Kidney capillary endothelial cell (primary cell): ENCODE measurements at regions not wholly inside any gene's neighbourhood (a gene's known extent, or its start where the extent isn't known, plus 50 kb on each side); places are given as distances from the start of the nearest gene placed in this dataset.
"Not testable (repeated sequence)": the region's sequence is repeated elsewhere in the genome, so short reads cannot be mapped to it uniquely, and the experiment has no call there.

ENCODE experiments used
- DNase-seq: peaks from one replicate; pipeline ENCODE4 v3.0.0-alpha.2; 2018; ENCODE audit warnings: low spot score

- DNase-seq: no peak
Measured at GRCh38 chr4:23533859-23534258, 356.0 kb downstream of the PPARGC1A start.

- no peak for DNase-seq
Measured at GRCh38 chr4:23516716-23517115, 373.1 kb downstream of the PPARGC1A start.

GRCh38 chr4:23504083-23504482 is 385.8 kb downstream of the PPARGC1A start:
- DNase-seq: no peak

GRCh38 chr4:23500894-23501449 is 388.9 kb downstream of the PPARGC1A start:
- DNase-seq: no peak

- no peak for DNase-seq
Measured at GRCh38 chr4:23485801-23486200, 404.0 kb downstream of the PPARGC1A start.

GRCh38 chr4:23484689-23485088 is 405.2 kb downstream of the PPARGC1A start:
- DNase-seq: no peak

GRCh38 chr4:23483320-23483960 is 406.4 kb downstream of the PPARGC1A start:
- DNase-seq: no peak

GRCh38 chr4:23481566-23481965 is 408.3 kb downstream of the PPARGC1A start:
- no peak for DNase-seq

GRCh38 chr4:23477905-23478304 is 411.9 kb downstream of the PPARGC1A start:
- DNase-seq: no peak

- no peak for DNase-seq
Measured at GRCh38 chr4:23476515-23477090, 413.2 kb downstream of the PPARGC1A start.

GRCh38 chr4:23463071-23463470 is 426.8 kb downstream of the PPARGC1A start:
- no peak for DNase-seq

GRCh38 chr4:23458054-23458453 is 431.8 kb downstream of the PPARGC1A start:
- no peak for DNase-seq

GRCh38 chr4:23456864-23457263 is 433.0 kb downstream of the PPARGC1A start:
- no peak for DNase-seq

GRCh38 chr4:23455456-23456158 is 434.2 kb downstream of the PPARGC1A start:
- DNase-seq: no peak

GRCh38 chr4:23441530-23442069 is 448.2 kb downstream of the PPARGC1A start:
- DNase-seq: no peak

- no peak for DNase-seq
Measured at GRCh38 chr4:23438764-23439163, 451.1 kb downstream of the PPARGC1A start.

GRCh38 chr4:23429497-23429896 is 460.4 kb downstream of the PPARGC1A start:
- DNase-seq: no peak

GRCh38 chr4:23425570-23425969 is 464.3 kb downstream of the PPARGC1A start:
- DNase-seq: no peak

GRCh38 chr4:23423540-23423939 is 466.3 kb downstream of the PPARGC1A start:
- DNase-seq: no peak

- no peak for DNase-seq
Measured at GRCh38 chr4:23422878-23423277, 467.0 kb downstream of the PPARGC1A start.

- no peak for DNase-seq
Measured at GRCh38 chr4:23413631-23414030, 476.2 kb downstream of the PPARGC1A start.

GRCh38 chr4:23412701-23413100 is 477.1 kb downstream of the PPARGC1A start:
- DNase-seq: no peak

GRCh38 chr4:23408913-23409312 is 480.9 kb downstream of the PPARGC1A start:
- not testable (repeated sequence) for DNase-seq
